Activated CD4-positive, alpha-beta T cell treated with anti-CD3 and anti-CD28 coated beads, Interleukin-2, amount 10 ng/mL, durations not matched to agents 7 days and 5 days (primary cell): ENCODE measurements at regions not wholly inside any gene's neighbourhood (a gene's known extent, or its start where the extent isn't known, plus 50 kb on each side); places are given as distances from the start of the nearest gene placed in this dataset.

ENCODE experiments used
- CTCF ChIA-PET: fragments of 350-600 bp; sonication (Branson Sonifier 250); formaldehyde crosslinking; loops from one replicate; lab custom pipeline; 2021; ENCODE audit warnings: antibody characterized with exemption; lab: Charles Lee
- POLR2A ChIA-PET: fragments of 350-600 bp; sonication (Branson Sonifier 250); formaldehyde crosslinking; loops from one replicate; lab custom pipeline; 2021; ENCODE audit warnings: antibody characterized with exemption; lab: Charles Lee
- DNase-seq: peaks from one replicate; pipeline ENCODE4 v3.0.0-alpha.2; 2020
- H3K27ac Mint-ChIP-seq: one replicate; pipeline ENCODE4 v1.8.0; 2021; ENCODE audit warnings: mild to moderate bottlenecking, moderate library complexity, mixed read lengths
- H3K27me3 Mint-ChIP-seq: one replicate; pipeline ENCODE4 v1.8.0; 2021; ENCODE audit warnings: mixed read lengths
- H3K36me3 Mint-ChIP-seq: one replicate; pipeline ENCODE4 v1.8.0; 2021; ENCODE audit warnings: low read depth, mixed read lengths
- H3K4me1 Mint-ChIP-seq: one replicate; pipeline ENCODE4 v1.8.0; 2021; ENCODE audit warnings: mixed read lengths
- H3K4me3 Mint-ChIP-seq: one replicate; pipeline ENCODE4 v1.8.0; 2021; ENCODE audit warnings: mild to moderate bottlenecking, moderate library complexity, mixed read lengths
- H3K9me3 Mint-ChIP-seq: one replicate; pipeline ENCODE4 v1.8.0; 2021; ENCODE audit warnings: mixed read lengths

DNA sequence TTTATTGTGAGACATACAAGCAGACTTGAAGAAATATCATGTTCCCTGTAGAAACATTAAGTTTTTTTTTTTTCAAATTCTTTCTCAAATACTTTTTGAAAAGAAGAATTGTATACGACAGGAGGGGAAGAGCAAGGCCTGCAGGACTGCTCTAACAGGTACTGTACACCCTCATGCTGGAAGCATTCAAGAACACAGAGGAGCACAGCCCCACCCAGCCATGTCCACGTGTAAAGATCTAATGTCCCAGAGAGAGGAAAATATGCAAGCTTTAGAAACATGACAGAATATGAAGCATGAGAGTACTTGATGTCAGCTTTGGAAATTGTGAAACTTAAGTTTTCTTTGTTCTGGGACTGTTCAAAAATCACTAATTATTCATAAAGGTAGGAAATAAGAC, 191.6 kb downstream of the TTC32 start:
- Mint-ChIP-seq H3K9me3 (peaks cover 2% of the 10 kb centered on the region), H3K27ac (no peak overlapping the region), H3K4me1 (peaks cover 3% of the 10 kb centered on the region), H3K27me3 (no peaks in the 10 kb centered on the region), H3K36me3 (no peaks in the 10 kb centered on the region), H3K4me3 (no peak overlapping the region)
- POLR2A ChIA-PET, result no interaction called here
- CTCF ChIA-PET, result interaction anchor here (0.6 kb wide), 3 partner anchors 787 to 1633 kb away, joined by 3 to 5 read pairs (median 3); no protein-coding TSS in a partner anchor
- DNase-seq, result no peak

GRCh38 chr2:19709553-19709952, 192.2 kb downstream of the TTC32 start:
- CTCF ChIA-PET, result interaction anchor here (0.6 kb wide), 2 partner anchors 788 to 1632 kb away, joined by 3 read pairs; no protein-coding TSS in a partner anchor
- Mint-ChIP-seq H3K36me3 (no peaks in the 10 kb centered on the region), H3K27me3 (no peaks in the 10 kb centered on the region), H3K27ac (no peak overlapping the region), H3K4me3 (no peak overlapping the region), H3K9me3 (peaks cover 2% of the 10 kb centered on the region), H3K4me1 (peaks cover 3% of the 10 kb centered on the region)
- POLR2A ChIA-PET, result no interaction called here
- DNase-seq, result no peak

- CTCF ChIA-PET, result no interaction called here
- Mint-ChIP-seq H3K36me3 (no peaks in the 10 kb centered on the region), H3K27ac (no peak overlapping the region), H3K4me3 (no peak overlapping the region), H3K4me1 (peaks cover 3% of the 10 kb centered on the region), H3K9me3 (peaks cover 2% of the 10 kb centered on the region), H3K27me3 (no peaks in the 10 kb centered on the region)
- DNase-seq, result no peak
- POLR2A ChIA-PET, result no interaction called here
Observed at GRCh38 chr2:19708776-19709175, 193.0 kb downstream of the TTC32 start.

DNA sequence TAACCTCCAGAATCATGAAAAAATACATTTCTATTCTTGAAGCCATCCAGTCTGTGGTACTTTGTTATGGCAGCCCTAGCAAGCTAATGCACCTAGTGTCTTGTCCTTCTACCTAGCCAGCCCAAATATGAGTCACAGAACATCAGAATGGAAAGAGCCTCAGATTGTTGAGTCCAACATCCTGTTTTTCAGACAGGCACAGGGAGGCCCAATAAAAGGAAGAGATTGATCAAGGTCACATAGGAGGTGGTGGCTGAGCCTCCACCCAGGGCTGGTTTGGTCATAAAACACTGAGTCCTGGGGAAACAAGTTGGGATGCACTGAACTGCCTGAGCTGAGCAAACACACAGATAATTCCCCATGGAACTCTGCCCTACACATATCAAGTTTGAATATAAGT, 195.5 kb downstream of the TTC32 start:
- Mint-ChIP-seq H3K27me3 (no peaks in the 10 kb centered on the region), H3K4me3 (no peak overlapping the region), H3K36me3 (no peaks in the 10 kb centered on the region), H3K27ac (no peak overlapping the region), H3K4me1 (no peaks in the 10 kb centered on the region), H3K9me3 (no peaks in the 10 kb centered on the region)
- POLR2A ChIA-PET, result no interaction called here
- CTCF ChIA-PET, result no interaction called here
- DNase-seq, result no peak

DNA sequence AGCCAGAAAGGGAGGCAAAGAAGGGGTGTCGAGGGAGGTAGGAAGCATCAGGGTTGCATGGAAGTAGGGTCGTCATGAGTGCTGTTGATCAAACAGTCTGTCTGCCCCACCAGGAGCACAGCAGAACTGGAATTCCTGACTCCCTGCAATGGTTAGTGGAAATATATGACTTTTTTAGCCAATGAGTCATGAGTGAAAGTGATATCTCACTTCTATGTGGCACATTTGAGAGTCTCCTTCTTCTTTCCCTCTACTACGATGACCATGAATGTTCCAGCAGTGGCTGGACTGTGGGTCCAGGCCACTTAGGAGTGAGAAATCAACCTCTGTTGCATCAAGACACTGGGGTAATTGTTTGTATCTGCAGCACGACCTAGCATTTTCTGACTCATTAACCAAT, 199.5 kb downstream of the TTC32 start:
- POLR2A ChIA-PET, result no interaction called here

GRCh38 chr2:19700861-19701585, 200.8 kb downstream of the TTC32 start:
- Mint-ChIP-seq H3K27me3 (no peaks in the 10 kb centered on the region), H3K4me3 (no peak overlapping the region), H3K36me3 (no peaks in the 10 kb centered on the region), H3K9me3 (peaks cover 7% of the 10 kb centered on the region), H3K4me1 (no peaks in the 10 kb centered on the region), H3K27ac (no peak overlapping the region)
- POLR2A ChIA-PET, result no interaction called here
- DNase-seq, result no peak
- CTCF ChIA-PET, result no interaction called here

More for the DNA sequence above, 199.5 kb downstream of the TTC32 start:
- Mint-ChIP-seq H3K36me3 (no peaks in the 10 kb centered on the region), H3K9me3 (peaks cover 5% of the 10 kb centered on the region), H3K4me1 (no peaks in the 10 kb centered on the region), H3K27me3 (no peaks in the 10 kb centered on the region), H3K4me3 (no peak overlapping the region), H3K27ac (no peak overlapping the region)
- no peak for DNase-seq
- CTCF ChIA-PET, result no interaction called here

DNA sequence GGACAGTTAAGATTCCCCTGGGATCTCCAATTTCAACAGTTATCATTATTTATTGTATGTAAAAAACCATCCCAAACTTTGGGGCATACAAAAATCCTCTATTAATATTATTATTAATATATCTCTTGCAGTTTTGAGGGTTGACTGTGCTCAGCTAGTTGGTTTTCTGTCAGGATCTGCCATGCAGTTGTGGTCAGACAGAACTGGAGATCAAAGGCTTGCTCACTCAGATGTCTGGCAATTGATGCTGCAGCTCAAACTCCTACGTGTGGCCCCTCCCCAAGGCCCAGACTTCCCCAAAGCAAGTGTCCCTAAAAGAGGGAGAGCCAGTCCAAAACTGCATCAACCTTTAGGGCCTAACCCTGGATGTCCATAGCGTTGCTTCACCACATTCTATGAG, 204.7 kb downstream of the TTC32 start:
- H3K9me3 Mint-ChIP-seq, result peaks cover 7% of the 10 kb centered on the region
- no peak for DNase-seq
- no peak overlapping the region for H3K4me3 Mint-ChIP-seq
- ChIA-PET POLR2A (no interaction called here), CTCF (interaction anchor here (1.1 kb wide), 1 partner anchor 8 kb away, joined by 3 read pairs; no protein-coding TSS in a partner anchor)
- no peak overlapping the region for H3K27ac Mint-ChIP-seq
- H3K27me3 Mint-ChIP-seq, result no peaks in the 10 kb centered on the region
- no peaks in the 10 kb centered on the region for H3K36me3 Mint-ChIP-seq
- no peaks in the 10 kb centered on the region for H3K4me1 Mint-ChIP-seq

GRCh38 chr2:19695706-19696105, 206.1 kb downstream of the TTC32 start:
- no peaks in the 10 kb centered on the region for H3K4me1 Mint-ChIP-seq
- no peaks in the 10 kb centered on the region for H3K36me3 Mint-ChIP-seq
- no peaks in the 10 kb centered on the region for H3K27me3 Mint-ChIP-seq
- H3K27ac Mint-ChIP-seq, result no peak overlapping the region
- peaks cover 7% of the 10 kb centered on the region for H3K9me3 Mint-ChIP-seq
- CTCF ChIA-PET, result interaction anchor here (1.0 kb wide), 1 partner anchor 9 kb away, joined by 3 read pairs; no protein-coding TSS in a partner anchor
- no peak for DNase-seq
- no peak overlapping the region for H3K4me3 Mint-ChIP-seq
- POLR2A ChIA-PET, result no interaction called here

DNA sequence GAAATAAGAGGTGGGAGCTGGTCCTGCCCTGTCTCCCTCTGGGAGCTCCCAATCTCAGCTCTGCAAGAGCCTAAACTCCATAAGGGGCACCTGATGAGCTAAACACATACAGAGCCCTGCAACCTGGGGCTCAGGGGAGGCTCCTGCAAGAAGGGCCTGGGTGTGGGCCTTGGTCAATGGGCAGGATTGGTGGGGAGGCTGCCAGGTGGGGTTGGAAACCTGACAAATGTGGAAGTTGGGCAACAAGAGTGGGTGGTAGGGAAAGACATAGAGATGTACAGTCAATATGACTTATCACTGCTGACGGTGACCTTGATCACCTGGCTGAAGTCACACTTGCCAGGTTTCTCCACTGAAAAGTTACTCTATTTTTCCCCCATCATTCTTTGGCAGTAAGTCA, 209.9 kb downstream of the TTC32 start:
- Mint-ChIP-seq H3K4me3 (no peak overlapping the region), H3K36me3 (no peaks in the 10 kb centered on the region), H3K4me1 (no peaks in the 10 kb centered on the region), H3K27ac (no peak overlapping the region), H3K27me3 (no peaks in the 10 kb centered on the region), H3K9me3 (no peaks in the 10 kb centered on the region)
- no peak for DNase-seq
- ChIA-PET POLR2A (no interaction called here), CTCF (interaction anchor here (0.6 kb wide), 1 partner anchor 1299 kb away, joined by 4 read pairs; no protein-coding TSS in a partner anchor)

DNA sequence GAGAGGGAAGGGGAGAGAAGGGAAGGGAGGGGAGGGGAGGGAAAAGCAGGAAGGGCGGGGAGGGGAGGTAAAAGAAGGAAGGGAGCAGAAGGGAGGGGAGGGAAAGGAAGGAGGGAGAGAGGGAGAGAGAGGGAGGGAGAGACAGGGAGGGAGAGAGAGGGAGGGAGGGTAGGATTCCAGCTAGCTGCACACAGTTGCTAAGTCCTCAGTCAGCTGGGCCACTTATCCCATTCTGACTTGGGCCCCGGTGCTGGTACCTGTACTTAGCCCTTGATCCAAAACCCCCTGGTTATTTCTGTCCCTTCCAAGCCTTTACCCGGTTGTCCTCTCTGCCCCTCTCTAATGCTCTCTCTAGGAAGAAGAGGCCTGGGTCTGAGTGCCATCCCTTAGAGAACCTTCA, 211.4 kb downstream of the TTC32 start:
- H3K9me3 Mint-ChIP-seq, result no peaks in the 10 kb centered on the region
- no peak for DNase-seq
- H3K27ac Mint-ChIP-seq, result no peak overlapping the region
- H3K4me1 Mint-ChIP-seq, result no peaks in the 10 kb centered on the region
- H3K27me3 Mint-ChIP-seq, result no peaks in the 10 kb centered on the region
- ChIA-PET POLR2A (no interaction called here), CTCF (no interaction called here)
- H3K36me3 Mint-ChIP-seq, result no peaks in the 10 kb centered on the region
- no peak overlapping the region for H3K4me3 Mint-ChIP-seq

GRCh38 chr2:19689646-19690168, 212.1 kb downstream of the TTC32 start:
- Mint-ChIP-seq H3K4me3 (no peak overlapping the region), H3K4me1 (no peaks in the 10 kb centered on the region), H3K27ac (no peak overlapping the region), H3K27me3 (no peaks in the 10 kb centered on the region), H3K36me3 (no peaks in the 10 kb centered on the region), H3K9me3 (no peaks in the 10 kb centered on the region)
- DNase-seq, result no peak
- POLR2A ChIA-PET, result no interaction called here
- CTCF ChIA-PET, result interaction anchor here (1.1 kb wide), 1 partner anchor 8 kb away, joined by 3 read pairs; no protein-coding TSS in a partner anchor

DNA sequence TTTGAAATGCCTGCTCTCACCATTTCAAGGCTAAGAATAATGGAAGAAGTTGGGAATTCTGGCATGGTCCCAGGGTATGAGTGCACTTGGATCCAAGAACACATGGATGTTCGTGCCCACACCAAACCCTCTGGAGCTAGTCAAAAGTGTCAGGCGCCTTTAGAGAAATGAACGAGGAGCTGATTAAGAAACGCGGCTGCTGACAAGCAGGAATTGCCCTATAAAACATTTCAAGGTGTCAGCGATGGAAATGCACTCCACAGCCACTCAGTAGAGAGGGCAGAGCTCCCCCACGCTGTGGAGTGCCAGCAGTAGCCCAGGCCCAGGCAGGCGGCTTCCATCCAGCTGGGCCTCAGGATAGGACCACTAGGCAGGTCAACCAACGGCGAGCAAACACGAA, 213.7 kb downstream of the TTC32 start:
- no peak for DNase-seq
- ChIA-PET CTCF (no interaction called here), POLR2A (no interaction called here)
- Mint-ChIP-seq H3K4me1 (no peaks in the 10 kb centered on the region), H3K4me3 (no peak overlapping the region), H3K9me3 (no peaks in the 10 kb centered on the region), H3K27ac (no peak overlapping the region), H3K36me3 (no peaks in the 10 kb centered on the region), H3K27me3 (no peaks in the 10 kb centered on the region)

GRCh38 chr2:19687017-19687659, 214.6 kb downstream of the TTC32 start:
- ChIA-PET CTCF (no interaction called here), POLR2A (no interaction called here)
- Mint-ChIP-seq H3K9me3 (no peaks in the 10 kb centered on the region), H3K27ac (no peak overlapping the region), H3K4me1 (no peaks in the 10 kb centered on the region), H3K4me3 (no peak overlapping the region), H3K27me3 (no peaks in the 10 kb centered on the region), H3K36me3 (no peaks in the 10 kb centered on the region)
- DNase-seq, result no peak
